GM13977 (cell line): ENCODE measurements at regions not wholly inside any gene's neighbourhood (a gene's known extent, or its start where the extent isn't known, plus 50 kb on each side); places are given as distances from the start of the nearest gene placed in this dataset.
"Not testable (repeated sequence)": the region's sequence is repeated elsewhere in the genome, so short reads cannot be mapped to it uniquely, and the experiment has no call there.

ENCODE experiments used
- DNase-seq: peaks from one replicate; pipeline ENCODE4 v3.0.0; 2012; ENCODE audit warnings: low spot score
- in situ Hi-C: fragments of 300-500 bp; cut with MboI; formaldehyde crosslinking; loops from one replicate; pipeline ENCODE4 v1.12.0; 2022; ENCODE audit warnings: low sequenced_read_pairs, low pct_unique_long_range_greater_than_20kb, mixed read lengths, inconsistent platforms; ENCODE audit not compliant: unreplicated experiment

DNA sequence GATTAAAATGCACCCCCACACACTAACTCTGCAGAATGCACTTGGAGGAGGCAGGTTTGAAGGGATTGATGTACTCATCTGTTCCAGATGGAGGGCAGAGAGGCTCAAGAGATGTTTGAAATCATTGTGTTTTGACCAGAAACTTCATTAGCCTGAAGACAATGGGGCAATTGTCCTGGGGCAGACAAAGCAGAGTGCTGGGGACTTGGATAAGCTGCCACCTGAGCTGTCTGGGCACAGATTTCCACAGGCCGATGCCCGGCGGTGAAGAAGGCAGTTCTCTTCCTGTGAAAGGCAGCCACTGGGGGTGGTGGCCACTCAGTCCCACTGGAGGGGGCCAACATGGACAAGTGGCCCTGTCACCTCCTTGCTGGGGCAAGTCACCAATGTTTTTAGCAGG, 181.0 kb downstream of the BCL2L11 start:
- in situ Hi-C loops, DNase-seq: not testable (repeated sequence)

DNA sequence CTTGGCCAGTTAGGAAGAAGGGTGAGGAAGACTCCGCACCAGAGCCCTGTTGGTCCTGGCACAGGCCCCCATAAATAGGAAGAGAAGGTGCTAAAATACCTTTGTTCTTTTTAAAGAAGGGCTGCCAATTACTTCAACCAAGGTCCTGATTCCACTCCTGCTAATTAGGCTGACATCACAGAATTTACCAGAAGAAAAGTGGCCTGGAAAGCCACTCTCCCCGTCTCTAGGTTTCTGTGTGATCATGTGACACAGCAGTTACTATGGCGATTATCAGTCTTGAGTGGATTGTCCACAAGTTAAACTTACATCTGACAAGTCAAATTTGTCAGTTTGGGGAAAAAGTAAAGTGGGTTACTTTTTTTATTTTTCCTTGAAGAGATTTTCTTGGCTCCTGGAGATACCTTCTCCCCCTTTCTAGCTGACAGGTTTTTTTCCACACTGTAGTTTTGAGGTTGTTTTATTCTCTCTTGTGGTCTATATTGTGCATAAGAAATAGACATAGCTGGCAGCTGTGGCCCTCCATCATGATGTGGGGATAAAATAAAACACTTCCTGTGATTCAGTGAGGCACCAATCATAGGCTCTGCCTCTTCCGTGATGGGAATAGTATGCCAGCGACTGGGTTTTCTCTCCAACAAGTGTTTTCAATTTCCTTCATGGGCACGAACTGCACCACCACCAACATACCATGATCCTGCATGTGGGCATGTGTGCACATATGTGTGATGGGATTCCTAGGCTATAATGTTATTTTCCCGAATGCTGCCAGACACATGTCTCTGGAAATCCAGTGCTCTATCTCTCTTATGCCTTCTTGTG, 181.9 kb downstream of the BCL2L11 start:
- DNase-seq, in situ Hi-C loops: not testable (repeated sequence)

DNA sequence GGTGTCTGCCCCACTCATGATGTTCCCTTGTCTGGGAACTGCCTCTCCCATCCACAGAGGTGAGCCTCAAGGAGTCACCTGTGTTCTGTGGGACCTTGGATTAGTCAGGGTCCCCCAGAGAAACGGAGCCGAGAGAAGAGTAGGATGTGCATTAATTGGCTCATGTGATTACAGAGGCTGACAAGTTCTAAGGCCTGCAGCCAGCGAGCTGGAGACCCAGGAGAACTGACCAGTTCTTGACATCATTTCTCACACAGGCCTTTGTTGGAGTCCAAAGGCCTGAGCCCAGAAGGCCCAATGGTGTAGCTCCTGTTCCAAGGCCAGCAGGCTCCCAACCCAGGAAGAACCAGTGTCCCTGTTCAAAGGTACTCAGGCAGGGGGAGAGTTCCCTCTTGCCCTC, 186.6 kb downstream of the BCL2L11 start:
- DNase-seq, in situ Hi-C loops: not testable (repeated sequence)

DNA sequence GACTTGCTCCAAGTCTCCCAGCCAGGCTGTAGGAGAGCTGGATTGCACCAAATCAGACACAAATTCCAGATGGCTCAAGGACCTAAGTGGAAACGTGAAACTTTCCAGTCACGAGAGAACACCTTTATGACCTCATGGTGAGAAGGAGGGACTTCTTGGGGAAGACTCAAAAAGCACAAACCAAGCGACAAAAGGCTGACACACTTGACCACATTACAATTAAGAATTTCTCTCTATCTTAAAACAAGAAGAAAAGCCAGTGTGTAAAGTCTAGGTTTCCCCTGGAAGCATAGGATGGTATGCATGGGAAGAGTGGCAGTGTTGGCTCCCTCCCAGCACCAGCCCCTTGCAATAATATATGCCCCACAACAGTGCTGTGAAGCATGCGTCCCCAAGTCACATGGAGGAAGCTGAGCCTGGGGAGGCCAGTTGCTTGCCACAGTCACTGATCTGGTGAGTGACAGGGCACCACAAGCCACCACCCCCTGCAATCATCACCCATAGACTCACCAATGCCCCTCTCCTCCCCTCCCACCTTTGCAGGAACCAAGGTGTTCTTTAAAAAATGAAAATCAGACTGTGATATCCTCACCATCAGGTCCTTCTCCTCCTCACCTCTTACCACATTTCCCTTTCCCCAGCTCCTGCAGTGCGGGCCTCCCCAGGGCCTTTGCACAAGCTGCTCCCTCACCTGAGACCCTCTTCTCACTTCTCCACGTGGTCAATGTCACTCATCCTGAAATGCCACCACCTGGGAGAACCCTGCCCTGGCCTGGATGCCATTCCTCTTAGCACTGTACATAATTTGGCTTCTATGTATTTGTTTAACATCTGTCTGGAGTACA, 188.7 kb downstream of the BCL2L11 start:
- in situ Hi-C loops, DNase-seq: not testable (repeated sequence)

DNA sequence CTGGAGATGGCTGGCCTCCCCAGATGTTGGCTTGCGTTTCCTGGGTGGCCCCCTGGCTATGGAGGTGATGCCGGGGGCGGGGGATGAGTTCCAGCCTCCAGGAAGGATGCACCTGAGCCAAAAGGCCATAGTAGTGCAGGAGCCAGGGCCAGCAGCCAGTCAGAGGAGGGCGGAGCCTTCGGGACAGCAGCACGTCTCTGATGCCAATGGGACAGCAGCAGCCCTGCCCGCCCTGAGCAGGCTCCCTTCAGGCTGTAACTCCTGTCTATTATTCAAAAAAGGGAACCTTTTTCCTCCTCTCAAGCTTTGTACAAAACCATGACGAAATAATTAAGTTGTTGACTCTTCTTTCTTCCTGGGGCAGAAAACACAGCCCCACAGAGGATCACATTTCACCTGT, 189.7 kb downstream of the BCL2L11 start:
- DNase-seq, in situ Hi-C loops: not testable (repeated sequence)

DNA sequence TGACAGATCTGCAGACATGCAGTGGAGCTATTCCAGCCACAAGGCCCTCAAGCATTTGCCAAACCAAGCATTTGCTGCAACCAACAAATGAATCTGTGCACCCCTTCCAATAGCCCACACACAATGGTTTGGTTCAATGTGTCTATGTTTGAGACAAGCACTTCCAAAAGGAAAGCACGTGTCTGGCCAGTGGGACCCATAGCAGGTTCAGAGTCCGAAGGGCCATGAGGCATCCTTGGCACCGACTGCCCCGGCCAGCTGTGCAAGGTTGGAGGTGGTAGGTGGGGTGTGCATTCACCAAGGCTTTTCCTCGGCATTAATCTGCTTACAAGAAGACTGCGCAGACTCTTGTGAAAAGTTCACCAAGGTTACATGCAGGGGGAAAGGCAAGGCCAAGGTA, 190.9 kb downstream of the BCL2L11 start:
- in situ Hi-C loops, DNase-seq: not testable (repeated sequence)

DNA sequence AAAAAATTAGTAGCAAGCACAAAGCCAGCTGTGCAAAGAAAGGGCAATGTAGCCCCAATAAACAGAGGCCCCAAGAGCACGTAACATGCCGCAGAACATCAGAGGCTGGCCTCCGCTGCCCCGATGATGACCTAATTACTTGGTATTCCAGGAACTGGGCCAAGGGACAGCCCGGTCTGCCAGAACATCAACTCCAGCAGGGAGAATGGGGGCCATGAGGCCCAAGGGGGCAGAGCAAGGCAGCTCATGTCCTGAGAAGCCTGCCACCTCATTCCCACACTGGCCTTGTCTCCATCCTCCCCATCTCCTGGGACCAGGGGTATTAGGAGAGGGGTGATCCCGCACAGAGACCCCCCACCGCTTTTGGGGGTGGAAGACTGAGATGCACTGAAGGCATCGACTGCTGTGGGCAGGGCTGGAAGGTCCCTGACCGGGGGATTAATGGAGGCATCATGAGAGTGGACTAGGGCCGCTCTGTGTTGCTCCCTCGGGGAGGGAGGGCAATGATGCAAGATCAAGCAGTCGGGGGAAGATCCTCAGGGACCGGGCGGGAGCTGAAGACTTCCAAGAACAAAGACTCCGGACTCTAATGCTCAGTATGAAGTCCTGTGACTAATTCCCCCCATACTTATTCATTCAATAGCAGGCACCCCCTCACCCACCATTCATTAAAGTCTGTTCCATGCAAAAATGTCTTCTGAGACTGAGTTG, 192.3 kb downstream of the BCL2L11 start:
- in situ Hi-C loops: not testable (repeated sequence)
- peak; percentile 0 for DNase-seq

DNA sequence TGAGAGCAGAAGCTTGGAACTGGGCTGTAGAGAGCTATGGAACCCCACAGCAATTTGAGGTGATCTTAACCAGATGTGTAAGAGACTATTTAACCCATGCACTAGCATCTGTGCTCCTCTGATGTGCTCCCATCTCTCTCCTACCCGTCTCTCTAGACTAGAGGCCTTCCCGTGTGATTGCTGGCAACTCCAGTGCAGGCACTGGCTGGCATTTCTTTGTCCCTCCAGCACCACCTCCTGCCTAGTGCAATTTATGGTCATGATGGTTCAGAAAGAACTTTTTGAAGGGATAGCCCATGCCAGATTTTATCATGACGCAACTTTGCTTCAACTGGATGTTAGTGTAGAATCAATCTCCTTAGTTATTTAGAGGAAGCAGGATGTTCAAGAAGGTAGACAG, 193.0 kb downstream of the BCL2L11 start:
- in situ Hi-C loops, DNase-seq: not testable (repeated sequence)

DNA sequence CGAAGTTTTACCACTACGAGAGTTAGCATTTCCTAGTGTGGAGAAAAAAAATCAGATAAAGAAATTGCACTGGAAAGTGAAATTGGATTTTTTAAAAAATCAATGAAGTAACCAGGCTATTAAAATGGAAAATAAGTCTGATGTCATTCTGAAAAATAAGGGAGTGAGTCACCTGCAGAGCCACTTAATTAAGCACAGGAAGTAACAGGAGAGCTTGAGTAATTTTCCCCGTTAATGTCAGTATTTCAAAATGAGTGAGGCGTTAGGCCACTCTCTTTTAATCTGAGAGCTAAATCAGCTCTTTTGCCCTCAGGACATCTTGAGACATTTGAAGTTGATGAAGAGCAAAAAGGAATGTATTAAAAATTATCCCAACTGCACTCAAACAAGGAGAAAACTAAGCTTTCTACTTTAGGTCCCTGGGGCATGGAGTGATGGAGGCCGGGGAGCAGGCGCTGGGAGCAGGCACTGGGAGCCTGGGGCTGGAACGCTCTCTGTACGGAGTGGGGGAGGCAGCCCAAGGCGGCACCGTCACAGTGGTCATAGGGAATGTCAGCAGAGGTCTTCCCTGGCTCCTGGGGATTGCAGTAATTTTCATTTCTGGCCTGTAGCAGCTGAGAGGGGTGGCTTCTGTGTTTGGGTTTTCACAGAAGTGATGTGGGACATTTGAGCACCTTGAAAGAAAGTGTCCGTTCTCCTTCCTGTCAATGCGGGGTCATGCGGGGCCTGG, 194.6 kb downstream of the BCL2L11 start:
- not testable (repeated sequence) for DNase-seq

DNA sequence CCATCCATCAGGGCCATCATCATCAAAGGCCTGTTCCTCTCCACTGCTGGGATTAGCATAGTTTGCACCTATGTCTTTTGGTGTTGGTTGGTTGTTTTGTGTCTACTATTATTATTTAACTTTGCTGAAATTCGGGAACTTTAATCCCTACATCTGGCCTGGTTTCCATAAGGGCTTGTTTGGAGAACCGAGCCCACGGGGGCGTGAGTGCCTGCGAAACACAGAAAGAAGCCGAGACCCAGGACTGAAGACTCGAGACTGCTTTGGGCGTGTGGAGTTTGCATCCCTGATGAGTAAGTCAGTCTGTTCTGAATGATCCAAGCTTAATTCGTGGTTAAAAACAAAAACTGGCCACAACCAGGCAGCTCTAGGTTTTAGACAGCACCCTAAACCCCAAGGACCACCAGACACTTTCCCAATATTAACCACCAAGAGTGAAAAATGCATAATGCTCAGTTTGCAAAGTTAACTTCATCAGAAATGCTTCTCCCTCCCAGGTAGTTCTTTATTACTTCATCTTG, 195.6 kb downstream of the BCL2L11 start:
- in situ Hi-C loops, DNase-seq: not testable (repeated sequence)

More for the DNA sequence above, 194.6 kb downstream of the BCL2L11 start:
- in situ Hi-C loops: not testable (repeated sequence)

DNA sequence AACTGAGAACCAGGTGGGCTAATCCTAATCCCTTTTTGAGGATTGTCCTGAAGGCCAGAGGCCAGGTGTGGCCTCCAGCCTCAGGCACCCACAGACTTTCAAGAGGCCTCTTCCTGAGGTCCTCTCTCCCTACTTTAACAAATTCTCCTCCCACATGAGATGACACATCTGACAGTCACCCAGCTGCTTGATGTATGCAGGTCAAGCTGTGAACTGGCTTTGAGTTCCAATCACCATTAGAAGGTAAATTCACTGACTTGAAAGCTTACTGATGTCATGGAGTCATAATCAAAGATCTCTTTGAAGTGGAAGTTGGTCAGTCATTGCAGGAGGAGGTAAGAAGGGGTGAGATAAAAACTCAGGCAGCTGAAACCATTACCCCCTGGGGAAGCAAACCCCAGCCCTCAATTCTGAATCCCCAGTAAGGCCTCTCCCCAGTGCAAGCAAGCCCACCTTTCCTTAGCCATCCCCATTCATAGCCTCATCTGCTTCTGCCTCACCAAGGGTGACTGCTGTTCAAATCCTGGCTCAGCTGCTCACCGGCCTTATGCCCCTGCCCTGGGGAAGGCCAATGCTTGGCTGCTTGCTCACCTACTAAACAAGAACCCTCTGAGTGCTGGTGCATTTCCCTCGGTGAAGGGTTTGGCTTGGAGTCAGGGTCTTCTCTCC, 196.3 kb downstream of the BCL2L11 start:
- in situ Hi-C loops, DNase-seq: not testable (repeated sequence)

DNA sequence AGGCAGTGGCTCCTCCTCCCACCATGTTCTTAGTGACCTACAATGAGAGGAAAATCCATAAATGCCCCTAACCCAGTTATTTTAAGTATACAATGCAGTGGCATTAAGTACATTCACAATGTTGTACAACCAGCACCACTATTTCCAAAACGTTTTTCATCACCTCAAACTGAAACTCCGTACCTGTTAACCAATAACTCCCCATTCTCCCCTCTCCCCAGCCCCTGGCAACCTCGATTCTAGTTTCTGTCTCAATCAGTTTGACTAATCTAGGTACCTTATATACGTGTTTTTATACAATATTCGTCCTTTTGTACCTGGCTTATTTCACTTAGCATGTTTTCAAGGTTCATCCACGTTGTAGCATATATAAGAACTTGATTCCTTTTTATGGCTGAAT, 198.8 kb downstream of the BCL2L11 start:
- in situ Hi-C loops, DNase-seq: not testable (repeated sequence)

DNA sequence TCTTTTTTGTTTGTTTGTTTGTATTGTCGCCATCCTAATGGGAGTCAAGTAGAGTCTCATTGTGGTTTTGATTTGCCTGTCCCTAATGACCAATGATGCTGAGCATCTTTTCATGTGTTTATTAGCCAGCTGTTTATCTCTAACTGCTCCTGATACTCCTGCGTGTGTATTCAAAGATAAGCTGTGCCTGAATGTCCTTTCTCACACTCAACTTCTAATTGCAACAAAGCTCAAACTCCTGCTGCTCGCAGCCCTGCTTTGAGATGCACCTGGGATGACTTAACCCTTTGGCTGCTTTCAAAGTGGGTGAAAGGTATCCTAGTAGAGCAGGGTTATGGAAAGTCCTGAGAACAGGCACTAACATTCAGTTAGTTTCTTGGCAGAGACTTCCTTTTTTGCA, 199.6 kb downstream of the BCL2L11 start:
- not testable (repeated sequence) for DNase-seq

DNA sequence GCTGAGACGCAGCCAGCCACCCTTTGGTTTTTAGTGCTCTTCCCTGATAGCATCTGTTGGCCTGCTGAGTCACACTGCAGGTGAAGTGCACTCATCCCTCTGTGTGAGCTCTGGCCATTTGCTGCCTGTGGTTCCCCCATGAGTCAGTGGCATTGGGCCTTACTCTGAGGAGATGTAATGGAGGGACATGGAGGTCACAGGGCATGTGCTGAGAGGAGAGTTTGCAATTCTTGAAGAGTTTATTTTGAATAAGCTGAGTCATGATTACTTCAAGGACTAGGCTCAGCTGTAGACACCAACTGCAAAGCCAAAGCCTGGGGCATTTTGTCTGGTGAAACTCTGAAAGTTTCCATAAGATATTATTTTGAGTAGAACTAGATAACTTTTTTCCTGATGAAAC, 200.3 kb downstream of the BCL2L11 start:
- DNase-seq, in situ Hi-C loops: not testable (repeated sequence)

More for the DNA sequence above, 199.6 kb downstream of the BCL2L11 start:
- in situ Hi-C loops: not testable (repeated sequence)

DNA sequence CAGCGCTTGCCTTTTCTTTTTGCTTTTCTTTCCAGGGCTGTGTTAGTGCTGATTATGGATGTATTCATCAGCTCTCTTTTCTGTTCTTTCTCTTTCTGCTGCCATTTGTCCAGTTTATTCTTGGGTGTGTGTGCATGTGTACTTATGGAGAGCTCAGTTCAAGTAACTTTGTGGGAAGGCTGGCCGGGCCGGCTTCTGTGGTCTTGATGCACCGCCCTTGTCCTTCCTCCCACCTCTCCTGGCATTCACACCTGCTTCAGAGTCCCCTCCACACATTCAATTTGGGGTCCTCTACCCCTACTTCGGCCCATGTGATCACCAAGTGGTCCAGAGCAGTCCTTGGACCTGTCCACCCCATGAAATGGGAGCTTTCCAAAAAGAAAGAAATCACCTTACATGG, 202.7 kb downstream of the BCL2L11 start:
- in situ Hi-C loops, DNase-seq: not testable (repeated sequence)

DNA sequence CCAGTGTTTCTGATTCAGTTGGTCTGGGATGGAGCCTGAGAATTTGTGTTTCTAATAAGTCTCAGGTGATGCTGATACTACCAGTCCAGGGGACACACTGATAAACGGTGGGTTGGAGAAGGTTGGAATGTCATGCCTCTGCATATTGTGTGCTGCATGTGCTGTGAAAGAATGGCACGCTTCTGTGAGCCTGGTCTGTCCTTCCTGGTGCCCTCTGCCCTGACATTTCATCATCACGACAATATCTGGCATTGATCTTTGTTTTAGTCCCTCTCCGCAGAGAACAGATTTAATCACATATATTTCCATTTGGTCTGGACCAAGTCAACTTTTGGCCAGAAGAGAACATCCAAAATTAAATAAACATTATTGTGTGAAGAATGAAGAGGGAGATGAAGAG, 207.0 kb downstream of the BCL2L11 start:
- in situ Hi-C loops: not testable (repeated sequence)

DNA sequence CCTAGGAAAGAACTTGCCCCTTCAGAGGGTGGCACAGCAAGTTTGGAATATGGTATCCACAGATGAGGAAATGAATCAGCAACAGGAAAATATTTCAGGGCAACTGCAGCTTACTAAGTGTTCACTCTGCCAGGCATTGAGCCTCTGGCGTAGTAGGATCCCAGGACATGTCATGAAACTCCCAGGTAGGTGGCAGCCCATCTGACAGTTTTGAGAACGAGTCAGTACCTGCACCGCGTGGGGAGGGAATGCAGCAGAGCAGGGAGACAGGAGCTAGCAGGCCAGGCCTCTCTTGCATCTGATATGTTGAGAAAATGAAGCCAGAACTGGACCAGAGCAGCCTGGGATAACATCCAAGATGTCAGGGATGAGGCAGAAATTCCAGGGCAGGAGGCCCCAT, 208.6 kb downstream of the BCL2L11 start:
- DNase-seq, in situ Hi-C loops: not testable (repeated sequence)

More for the DNA sequence above, 207.0 kb downstream of the BCL2L11 start:
- not testable (repeated sequence) for DNase-seq
